Activated CD4-positive, alpha-beta T cell treated with anti-CD3 and anti-CD28 coated beads for 4 hours (primary cell): ENCODE measurements at regions not wholly inside any gene's neighbourhood (a gene's known extent, or its start where the extent isn't known, plus 50 kb on each side); places are given as distances from the start of the nearest gene placed in this dataset.

Experiments
- DNase-seq, 2 donors: peaks; one replicate each; pipeline ENCODE4 v3.0.0-alpha.2; 2020

- DNase-seq = no peak
These were observed 954.2 kb upstream of the SEMA6D start for GRCh38 chr15:46763091-46763490.

GRCh38 chr15:46764851-46765250 lies 952.5 kb upstream of the SEMA6D start:
- DNase-seq = no peak

GRCh38 chr15:46766021-46766420 lies 951.3 kb upstream of the SEMA6D start:
- DNase-seq = no peak

GRCh38 chr15:46768287-46768686 lies 949.0 kb upstream of the SEMA6D start:
- no peak for DNase-seq

GRCh38 chr15:46773016-46773415 lies 944.3 kb upstream of the SEMA6D start:
- no peak for DNase-seq

- DNase-seq = no peak
These were observed 938.4 kb upstream of the SEMA6D start for GRCh38 chr15:46778876-46779275.

- no peak for DNase-seq
These were observed 930.6 kb upstream of the SEMA6D start for GRCh38 chr15:46786590-46787285.

GRCh38 chr15:46795685-46796084 lies 921.6 kb upstream of the SEMA6D start:
- DNase-seq = no peak

- DNase-seq = no peak
These were observed 908.5 kb upstream of the SEMA6D start for GRCh38 chr15:46808834-46809233.

- DNase-seq = no peak
These were observed 902.1 kb upstream of the SEMA6D start for GRCh38 chr15:46815240-46815639.

GRCh38 chr15:46815765-46816164 lies 901.5 kb upstream of the SEMA6D start:
- DNase-seq = no peak

- no peak for DNase-seq
These were observed 868.6 kb upstream of the SEMA6D start for GRCh38 chr15:46848704-46849103.

GRCh38 chr15:46853600-46853999 lies 863.7 kb upstream of the SEMA6D start:
- no peak for DNase-seq

- no peak for DNase-seq
These were observed 862.7 kb upstream of the SEMA6D start for GRCh38 chr15:46854564-46854963.

GRCh38 chr15:46855388-46855787 lies 861.9 kb upstream of the SEMA6D start:
- no peak for DNase-seq

- no peak for DNase-seq
These were observed 860.3 kb upstream of the SEMA6D start for GRCh38 chr15:46856839-46857502.

- DNase-seq = no peak
These were observed 859.2 kb upstream of the SEMA6D start for GRCh38 chr15:46858150-46858549.

- DNase-seq = no peak
These were observed 855.5 kb upstream of the SEMA6D start for GRCh38 chr15:46861796-46862195.

GRCh38 chr15:46865155-46865554 lies 852.1 kb upstream of the SEMA6D start:
- DNase-seq = no peak

- DNase-seq = no peak
These were observed 844.9 kb upstream of the SEMA6D start for GRCh38 chr15:46872286-46872980.

- DNase-seq = no peak
These were observed 844.3 kb upstream of the SEMA6D start for GRCh38 chr15:46872981-46873330.

- DNase-seq = no peak
These were observed 838.1 kb upstream of the SEMA6D start for GRCh38 chr15:46879032-46879770.

- no peak for DNase-seq
These were observed 836.5 kb upstream of the SEMA6D start for GRCh38 chr15:46880791-46881190.
